ENCODE measurements at regions not wholly inside any gene's neighbourhood (a gene's known extent, or its start where the extent isn't known, plus 50 kb on each side); places are given as distances from the start of the nearest gene placed in this dataset.

- Histone ChIP-seq H3K27me3 (replicated peaks in 1 of 4; ENCODE audit: control extremely low read depth in 1 of 4, control insufficient read depth in 3 of 4, insufficient read depth in 4 of 4, low read length in 3 of 4) (no peaks in the 10 kb centered on the region), H4K20me1 (ENCODE audit: control insufficient read depth, insufficient read depth, low read length, poor library complexity, severe bottlenecking) (no peaks in the 10 kb centered on the region), H3K9me3 (ENCODE audit: control extremely low read depth in 1 of 3, control insufficient read depth in 2 of 3, insufficient read depth in 1 of 3, low read length in 2 of 3) (peaks cover 0 to 9% (median 0%) of the 10 kb centered on the region in 3 donors), H3K4me1 (ENCODE audit: control insufficient read depth in 2 of 2, insufficient read depth in 2 of 2, low read length in 2 of 2) (no peaks in the 10 kb centered on the region), H3K4me2 (replicated peaks; ENCODE audit: low read depth, low read length, poor library complexity, severe bottlenecking) (no peak overlapping the region), H3K79me2 (ENCODE audit: control insufficient read depth, insufficient read depth, low read length) (no peaks in the 10 kb centered on the region), H3K9ac (ENCODE audit: low read length) (no peak overlapping the region), H3K36me3 (replicated peaks in 1 of 2; ENCODE audit: control extremely low read depth in 1 of 2, control insufficient read depth in 1 of 2, extremely low read depth in 1 of 2, insufficient read depth in 2 of 2, low read length in 1 of 2) (no peaks in the 10 kb centered on the region), H3K27ac (ENCODE audit: low read length in 2 of 2) (no peak overlapping the region), H2AFZ (ENCODE audit: insufficient read depth, low read depth, low read length, poor library complexity, severe bottlenecking) (no peak overlapping the region), H3K4me3 (ENCODE audit: control extremely low read depth in 1 of 5, extremely low read depth in 1 of 5, insufficient read depth in 1 of 5, low read depth in 2 of 5, low read length in 4 of 5) (no peak overlapping the region)
- Mint-ChIP-seq H3K27me3 (no peaks in the 10 kb centered on the region), H3K27ac (no peak overlapping the region), H3K4me1 (no peaks in the 10 kb centered on the region), H3K4me3 (no peak overlapping the region), H3K9me3 (ENCODE audit: insufficient read depth) (peaks cover 11% of the 10 kb centered on the region)
- CTCF ChIA-PET, result no interaction called here
- intact Hi-C loops (cut with micrococcal nuclease), result no loop called here
- DNase-seq (no peak), ATAC-seq (ENCODE audit: low read depth) (no peak)
- POLR2A ChIA-PET, result no interaction called here
- WGBS (ENCODE audit: insufficient coverage), result 85% methylated on average over 2 of the region's 3 CpGs
- no peak for TF ChIP-seq CTCF (IDR thresholded peaks at IDR 0.05)
- TF ChIP-seq EZH2 (IDR thresholded peaks at IDR 0.05; ENCODE audit: borderline replicate concordance, insufficient read depth, low read depth, low read length, poor library complexity, severe bottlenecking), result no peak
Measured at GRCh38 chr5:165526357-165526756, 2020.9 kb downstream of the MAT2B start.

GRCh38 chr5:165527577-165527976 lies 2022.2 kb downstream of the MAT2B start:
- no peak for ATAC-seq (ENCODE audit: low read depth)
- H3K4me3 ChIP-seq (ENCODE audit: control extremely low read depth in 1 of 5, extremely low read depth in 1 of 5, insufficient read depth in 1 of 5, low read depth in 2 of 5, low read length in 4 of 5), result no peak overlapping the region
- TF ChIP-seq CTCF (IDR thresholded peaks at IDR 0.05), result no peak
- TF ChIP-seq EZH2 (IDR thresholded peaks at IDR 0.05; ENCODE audit: borderline replicate concordance, insufficient read depth, low read depth, low read length, poor library complexity, severe bottlenecking), result no peak
- no peaks in the 10 kb centered on the region for H4K20me1 ChIP-seq (ENCODE audit: control insufficient read depth, insufficient read depth, low read length, poor library complexity, severe bottlenecking)
- no peaks in the 10 kb centered on the region for H3K36me3 ChIP-seq (replicated peaks in 1 of 2; ENCODE audit: control extremely low read depth in 1 of 2, control insufficient read depth in 1 of 2, extremely low read depth in 1 of 2, insufficient read depth in 2 of 2, low read length in 1 of 2)
- Mint-ChIP-seq H3K27ac (no peak overlapping the region), H3K4me3 (no peak overlapping the region), H3K9me3 (ENCODE audit: insufficient read depth) (peaks cover 11% of the 10 kb centered on the region), H3K27me3 (no peaks in the 10 kb centered on the region), H3K4me1 (no peaks in the 10 kb centered on the region)
- H3K4me2 ChIP-seq (replicated peaks; ENCODE audit: low read depth, low read length, poor library complexity, severe bottlenecking), result no peak overlapping the region
- intact Hi-C loops (cut with micrococcal nuclease), result no loop called here
- 90% methylated on average over 3 of the region's 4 CpGs for WGBS (ENCODE audit: insufficient coverage)
- DNase-seq, result no peak
- H3K79me2 ChIP-seq (ENCODE audit: control insufficient read depth, insufficient read depth, low read length), result no peaks in the 10 kb centered on the region
- ChIA-PET POLR2A (no interaction called here), CTCF (no interaction called here)
- H2AFZ ChIP-seq (ENCODE audit: insufficient read depth, low read depth, low read length, poor library complexity, severe bottlenecking), result no peak overlapping the region
- H3K4me1 ChIP-seq (ENCODE audit: control insufficient read depth in 2 of 2, insufficient read depth in 2 of 2, low read length in 2 of 2), result no peaks in the 10 kb centered on the region
- H3K9ac ChIP-seq (ENCODE audit: low read length), result no peak overlapping the region
- no peak overlapping the region for H3K27ac ChIP-seq (ENCODE audit: low read length in 2 of 2)
- no peaks in the 10 kb centered on the region for H3K27me3 ChIP-seq (replicated peaks in 1 of 4; ENCODE audit: control extremely low read depth in 1 of 4, control insufficient read depth in 3 of 4, insufficient read depth in 4 of 4, low read length in 3 of 4)
- H3K9me3 ChIP-seq (ENCODE audit: control extremely low read depth in 1 of 3, control insufficient read depth in 2 of 3, insufficient read depth in 1 of 3, low read length in 2 of 3), result peaks cover 0 to 9% (median 0%) of the 10 kb centered on the region in 3 donors
